ENCODE measurements at regions not wholly inside any gene's neighbourhood (a gene's known extent, or its start where the extent isn't known, plus 50 kb on each side); places are given as distances from the start of the nearest gene placed in this dataset.

- H3K4me1 ChIP-seq (ENCODE audit: control insufficient read depth in 1 of 2, insufficient read depth in 2 of 2, low read length in 2 of 2): no peaks in the 10 kb centered on the region
- H4K20me1 ChIP-seq (ENCODE audit: insufficient read depth): no peaks in the 10 kb centered on the region; the same call in 1 of the 2 replicates
- ATAC-seq: no peak
- BruUV-seq (replicated peaks): no TSS peak
- no peaks in the 10 kb centered on the region for H3K79me2 ChIP-seq (ENCODE audit: insufficient read depth, low read length)
- no peak overlapping the region for H3K9ac ChIP-seq (ENCODE audit: low read length)
- intact Hi-C loops (cut with micrococcal nuclease): no loop called here
- H3K27me3 ChIP-seq (ENCODE audit: insufficient read depth, low read length): peaks cover 21% of the 10 kb centered on the region; the same call in 1 of the 2 replicates
- H3K36me3 ChIP-seq (ENCODE audit: control insufficient read depth in 1 of 2, insufficient read depth in 2 of 2, low read length in 2 of 2): no peaks in the 10 kb centered on the region
- POLR2A ChIA-PET: no interaction called here
- no peak for DNase-seq (ENCODE audit: low read depth, low spot score)
- TF ChIP-seq CEBPB (IDR thresholded peaks at IDR 0.05; ENCODE audit: low read depth): no peak
- TF ChIP-seq RAD21 (IDR thresholded peaks at IDR 0.05; ENCODE audit: low read depth): no peak
- TF ChIP-seq EGR1 (IDR thresholded peaks at IDR 0.05; ENCODE audit: low read depth): no peak
- TF ChIP-seq ZFX (IDR thresholded peaks at IDR 0.05): no peak
- TF ChIP-seq POLR2AphosphoS5 (IDR thresholded peaks at IDR 0.05; ENCODE audit: low read depth, low read length): no peak
- TF ChIP-seq SIN3A (IDR thresholded peaks at IDR 0.05; ENCODE audit: low read depth): no peak
- no peak for TF ChIP-seq SRF (IDR thresholded peaks at IDR 0.05; ENCODE audit: low read depth)
- no peak for TF ChIP-seq CTCF (IDR thresholded peaks at IDR 0.05 in 2 of 3, conservative IDR thresholded peaks at IDR 0.05 in 1 of 3; ENCODE audit: borderline replicate concordance in 1 of 3, insufficient read depth in 1 of 3, low read depth in 2 of 3, low read length in 2 of 3)
- TF ChIP-seq POLR2A (IDR thresholded peaks at IDR 0.05; ENCODE audit: borderline replicate concordance, extremely low read depth, insufficient read depth, insufficient read length): no peak
- TF ChIP-seq TCF7L2 (IDR thresholded peaks at IDR 0.05; ENCODE audit: borderline replicate concordance, extremely low read depth, insufficient read depth, insufficient read length): no peak
- no peak for TF ChIP-seq CBX3 (IDR thresholded peaks at IDR 0.05; ENCODE audit: low read depth)
- TF ChIP-seq ZBTB33 (IDR thresholded peaks at IDR 0.05; ENCODE audit: extremely low read depth, insufficient replicate concordance, low read length): no peak
- TF ChIP-seq JUND (IDR thresholded peaks at IDR 0.05): no peak
- TF ChIP-seq ZNF274 (IDR thresholded peaks at IDR 0.05; ENCODE audit: low read depth, low read length): no peak
- no peak for TF ChIP-seq FOSL1 (IDR thresholded peaks at IDR 0.05; ENCODE audit: low read depth)
- TF ChIP-seq MAX (IDR thresholded peaks at IDR 0.05): no peak
- no peak for TF ChIP-seq YY1 (IDR thresholded peaks at IDR 0.05; ENCODE audit: extremely low read depth, insufficient replicate concordance, low read depth, low read length)
- TF ChIP-seq SP1 (IDR thresholded peaks at IDR 0.05; ENCODE audit: low read depth): no peak
- TF ChIP-seq EZH2 (IDR thresholded peaks at IDR 0.05): no peak
- no peak for TF ChIP-seq ELF1 (IDR thresholded peaks at IDR 0.05; ENCODE audit: borderline replicate concordance, low read depth)
- no peaks in the 10 kb centered on the region for H3K9me2 ChIP-seq (ENCODE audit: insufficient read depth)
- no peak overlapping the region for H3K27ac ChIP-seq (ENCODE audit: low read depth, low read length)
- CTCF ChIA-PET: no interaction called here
- no peaks in the 10 kb centered on the region for H3K9me3 ChIP-seq (ENCODE audit: control insufficient read depth in 1 of 2, insufficient read depth in 1 of 2, low read depth in 1 of 2, low read length in 2 of 2)
- H3K4me2 ChIP-seq (ENCODE audit: low read length): no peak overlapping the region
- RAD21 ChIA-PET (ENCODE audit: low non-redundant PET in 1 of 2, low total read pairs in 2 of 2, uncharacterized antibody in 2 of 2, unreplicated experiment in 2 of 2): no interaction called here
- no peak overlapping the region for H2AFZ ChIP-seq (ENCODE audit: low read depth, low read length, poor library complexity, severe bottlenecking)
- no peak overlapping the region for H3K4me3 ChIP-seq (replicated peaks in 1 of 2; ENCODE audit: low read depth in 1 of 2, low read length in 2 of 2)
These were observed 440.4 kb downstream of the INSC start for GRCh38 chr11:15555161-15555560.

Measured in HCT116 (cell line).